ENCODE measurements at regions not wholly inside any gene's neighbourhood (a gene's known extent, or its start where the extent isn't known, plus 50 kb on each side); places are given as distances from the start of the nearest gene placed in this dataset.

DNA sequence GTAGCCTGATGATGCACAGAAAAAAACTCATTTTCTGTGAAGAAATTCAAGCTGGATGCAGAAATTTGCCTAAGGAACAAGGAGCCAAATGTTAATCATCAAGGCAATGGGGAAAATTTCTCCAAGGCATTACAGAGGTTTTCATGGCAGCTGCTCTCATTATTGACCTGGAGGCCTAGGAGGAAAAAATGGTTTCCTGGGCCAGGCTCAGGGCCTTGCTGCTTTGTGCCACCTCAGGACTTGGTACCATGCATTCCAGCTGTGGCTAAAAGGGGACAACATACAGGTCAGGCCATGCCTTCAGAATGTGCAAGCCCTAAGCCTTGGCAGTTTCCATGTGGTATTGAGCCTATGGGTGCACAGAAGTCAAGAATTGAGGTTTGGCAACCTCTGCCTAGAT is 1320.1 kb upstream of the MIR17HG start:
- TF ChIP-seq, protein P1, sequence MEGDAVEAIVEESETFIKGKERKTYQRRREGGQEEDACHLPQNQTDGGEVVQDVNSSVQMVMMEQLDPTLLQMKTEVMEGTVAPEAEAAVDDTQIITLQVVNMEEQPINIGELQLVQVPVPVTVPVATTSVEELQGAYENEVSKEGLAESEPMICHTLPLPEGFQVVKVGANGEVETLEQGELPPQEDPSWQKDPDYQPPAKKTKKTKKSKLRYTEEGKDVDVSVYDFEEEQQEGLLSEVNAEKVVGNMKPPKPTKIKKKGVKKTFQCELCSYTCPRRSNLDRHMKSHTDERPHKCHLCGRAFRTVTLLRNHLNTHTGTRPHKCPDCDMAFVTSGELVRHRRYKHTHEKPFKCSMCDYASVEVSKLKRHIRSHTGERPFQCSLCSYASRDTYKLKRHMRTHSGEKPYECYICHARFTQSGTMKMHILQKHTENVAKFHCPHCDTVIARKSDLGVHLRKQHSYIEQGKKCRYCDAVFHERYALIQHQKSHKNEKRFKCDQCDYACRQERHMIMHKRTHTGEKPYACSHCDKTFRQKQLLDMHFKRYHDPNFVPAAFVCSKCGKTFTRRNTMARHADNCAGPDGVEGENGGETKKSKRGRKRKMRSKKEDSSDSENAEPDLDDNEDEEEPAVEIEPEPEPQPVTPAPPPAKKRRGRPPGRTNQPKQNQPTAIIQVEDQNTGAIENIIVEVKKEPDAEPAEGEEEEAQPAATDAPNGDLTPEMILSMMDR (conservative IDR thresholded peaks at IDR 0.05) = no peak
- no peak for TF ChIP-seq EZH2 (IDR thresholded peaks at IDR 0.05; ENCODE audit: low read depth)
